Calu3 (cell line): ENCODE measurements at regions not wholly inside any gene's neighbourhood (a gene's known extent, or its start where the extent isn't known, plus 50 kb on each side); places are given as distances from the start of the nearest gene placed in this dataset.

Experiments used
- BruUV-seq: library from RNA; stranded (reverse); fragments of 400-500 nt; replicated peaks from 2 replicates; lab custom pipeline; 2021; lab: Mats Ljungman, UMichigan
- CTCF ChIA-PET: fragments of 300-600 bp; sonication (Branson Sonifier 250); formaldehyde crosslinking; loops from one replicate; lab custom pipeline; 2022; ENCODE audit warnings: antibody characterized with exemption; lab: Charles Lee
- DNase-seq: peaks from one replicate; pipeline ENCODE4 v3.0.0; 2022
- H3K27ac Mint-ChIP-seq: one replicate; pipeline ENCODE4 v1.8.0; 2022; ENCODE audit warnings: mixed read lengths; ENCODE audit not compliant: unreplicated experiment
- H3K27me3 Mint-ChIP-seq: one replicate; pipeline ENCODE4 v1.8.0; 2022; ENCODE audit warnings: mixed read lengths; ENCODE audit not compliant: unreplicated experiment
- H3K36me3 Mint-ChIP-seq: one replicate; pipeline ENCODE4 v1.8.0; 2022; ENCODE audit warnings: mild to moderate bottlenecking, moderate library complexity, mixed read lengths; ENCODE audit not compliant: insufficient read depth, unreplicated experiment
- H3K4me1 Mint-ChIP-seq: one replicate; pipeline ENCODE4 v1.8.0; 2022; ENCODE audit warnings: mild to moderate bottlenecking, low read depth, mixed read lengths; ENCODE audit not compliant: unreplicated experiment
- H3K4me3 Mint-ChIP-seq: one replicate; pipeline ENCODE4 v1.8.0; 2022; ENCODE audit warnings: mild to moderate bottlenecking, low read depth, moderate library complexity, mixed read lengths; ENCODE audit not compliant: unreplicated experiment
- H3K9me3 Mint-ChIP-seq: one replicate; pipeline ENCODE4 v1.8.0; 2022; ENCODE audit warnings: low read depth, mixed read lengths; ENCODE audit not compliant: unreplicated experiment
- intact Hi-C: fragments of 100-400 bp; cut with micrococcal nuclease; formaldehyde crosslinking; loops from one replicate; pipeline ENCODE4 v1.10.0; 2022; ENCODE audit not compliant: unreplicated experiment
- TF ChIP-seq, protein P1 (sequence below): fragments of 200-600 bp; IDR thresholded peaks from one replicate; pipeline ENCODE4 v1.8.0; 2022; ENCODE audit warnings: antibody characterized with exemption; ENCODE audit not compliant: unreplicated experiment

DNA sequence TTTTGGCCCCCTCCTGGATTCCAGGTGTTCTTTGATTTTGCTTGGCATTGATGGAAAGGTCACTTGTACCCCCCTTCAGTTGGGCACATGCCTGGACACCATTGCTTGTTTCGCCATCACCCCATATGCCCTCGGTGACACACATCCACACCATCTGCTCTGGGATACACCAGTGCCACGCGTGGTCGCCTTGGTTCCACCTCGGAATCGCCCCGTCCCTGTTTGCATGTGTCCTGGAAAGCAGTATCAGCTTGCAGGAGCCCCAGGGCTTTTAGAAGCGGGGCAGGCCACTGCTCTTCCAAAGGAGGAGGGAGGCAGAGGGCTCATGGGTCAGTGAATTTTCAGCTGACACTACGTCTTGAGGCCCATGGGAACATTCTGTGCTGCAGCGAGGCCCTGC lies 607.9 kb downstream of the KCNJ18 start:
- Mint-ChIP-seq H3K36me3 (no peaks in the 10 kb centered on the region), H3K4me1 (no peaks in the 10 kb centered on the region), H3K27ac (no peak overlapping the region), H3K9me3 (peaks cover 11% of the 10 kb centered on the region), H3K27me3 (no peaks in the 10 kb centered on the region), H3K4me3 (no peak overlapping the region)
- CTCF ChIA-PET: no interaction called here
- intact Hi-C loops: no loop called here
- DNase-seq: no peak
- TF ChIP-seq, protein P1, sequence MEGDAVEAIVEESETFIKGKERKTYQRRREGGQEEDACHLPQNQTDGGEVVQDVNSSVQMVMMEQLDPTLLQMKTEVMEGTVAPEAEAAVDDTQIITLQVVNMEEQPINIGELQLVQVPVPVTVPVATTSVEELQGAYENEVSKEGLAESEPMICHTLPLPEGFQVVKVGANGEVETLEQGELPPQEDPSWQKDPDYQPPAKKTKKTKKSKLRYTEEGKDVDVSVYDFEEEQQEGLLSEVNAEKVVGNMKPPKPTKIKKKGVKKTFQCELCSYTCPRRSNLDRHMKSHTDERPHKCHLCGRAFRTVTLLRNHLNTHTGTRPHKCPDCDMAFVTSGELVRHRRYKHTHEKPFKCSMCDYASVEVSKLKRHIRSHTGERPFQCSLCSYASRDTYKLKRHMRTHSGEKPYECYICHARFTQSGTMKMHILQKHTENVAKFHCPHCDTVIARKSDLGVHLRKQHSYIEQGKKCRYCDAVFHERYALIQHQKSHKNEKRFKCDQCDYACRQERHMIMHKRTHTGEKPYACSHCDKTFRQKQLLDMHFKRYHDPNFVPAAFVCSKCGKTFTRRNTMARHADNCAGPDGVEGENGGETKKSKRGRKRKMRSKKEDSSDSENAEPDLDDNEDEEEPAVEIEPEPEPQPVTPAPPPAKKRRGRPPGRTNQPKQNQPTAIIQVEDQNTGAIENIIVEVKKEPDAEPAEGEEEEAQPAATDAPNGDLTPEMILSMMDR: no peak
- no TSS peak for BruUV-seq

GRCh38 chr17:22300731-22301352 lies 608.5 kb downstream of the KCNJ18 start:
- Mint-ChIP-seq H3K27ac (no peak overlapping the region), H3K4me3 (no peak overlapping the region), H3K36me3 (no peaks in the 10 kb centered on the region), H3K4me1 (no peaks in the 10 kb centered on the region), H3K9me3 (peaks cover 16% of the 10 kb centered on the region), H3K27me3 (no peaks in the 10 kb centered on the region)
- CTCF ChIA-PET: no interaction called here
- intact Hi-C loops: no loop called here
- no TSS peak for BruUV-seq
- no peak for DNase-seq
- TF ChIP-seq, protein P1: no peak

DNA sequence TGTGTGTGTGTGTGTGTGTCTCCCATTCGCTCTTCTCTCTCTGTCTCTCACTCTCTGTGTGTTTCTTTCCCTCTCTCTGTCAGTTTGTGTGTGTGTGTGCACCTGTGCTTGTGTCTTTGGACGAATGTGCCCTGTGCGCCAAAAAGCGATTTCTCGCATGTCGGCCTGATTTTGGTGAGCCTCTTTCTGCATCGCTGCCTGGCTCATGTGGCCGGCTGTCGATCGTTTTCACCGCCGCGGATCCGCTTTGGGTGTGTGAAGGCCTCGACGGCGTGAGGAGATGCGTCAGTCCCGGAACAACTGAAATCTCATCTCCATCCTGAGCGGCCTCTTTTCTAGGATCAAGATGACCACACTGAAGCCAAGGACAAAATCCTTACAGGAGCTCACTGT lies 609.0 kb downstream of the KCNJ18 start:
- H3K9me3 Mint-ChIP-seq: peaks cover 16% of the 10 kb centered on the region
- no peak overlapping the region for H3K27ac Mint-ChIP-seq
- CTCF ChIA-PET: no interaction called here
- intact Hi-C loops: no loop called here
- no peak overlapping the region for H3K4me3 Mint-ChIP-seq
- TF ChIP-seq, protein P1: no peak
- no peaks in the 10 kb centered on the region for H3K4me1 Mint-ChIP-seq
- no TSS peak for BruUV-seq
- no peaks in the 10 kb centered on the region for H3K27me3 Mint-ChIP-seq
- no peak for DNase-seq
- no peaks in the 10 kb centered on the region for H3K36me3 Mint-ChIP-seq

GRCh38 chr17:22303096-22303495 lies 610.8 kb downstream of the KCNJ18 start:
- no TSS peak for BruUV-seq
- TF ChIP-seq, protein P1: no peak
- no peaks in the 10 kb centered on the region for H3K4me1 Mint-ChIP-seq
- no peaks in the 10 kb centered on the region for H3K27me3 Mint-ChIP-seq
- H3K36me3 Mint-ChIP-seq: no peaks in the 10 kb centered on the region
- CTCF ChIA-PET: no interaction called here
- peaks cover 21% of the 10 kb centered on the region for H3K9me3 Mint-ChIP-seq
- H3K4me3 Mint-ChIP-seq: no peak overlapping the region
- no peak overlapping the region for H3K27ac Mint-ChIP-seq
- intact Hi-C loops: no loop called here
- DNase-seq: no peak
